GM12878 (cell line): ENCODE measurements at regions not wholly inside any gene's neighbourhood (a gene's known extent, or its start where the extent isn't known, plus 50 kb on each side); places are given as distances from the start of the nearest gene placed in this dataset.
"Not testable (repeated sequence)": the region's sequence is repeated elsewhere in the genome, so short reads cannot be mapped to it uniquely, and the experiment has no call there.

Experiments
- ATAC-seq: fragments of 200-7000 bp; cut with Tn5 transposase; 3 replicates; pipeline ENCODE4 v1.9.1; 2020; ENCODE audit warnings: mild to moderate bottlenecking, moderate library complexity
- BruUV-seq: library from RNA; stranded (reverse); fragments of 400-500 nt; replicated peaks from 2 replicates; lab custom pipeline; 2021; lab: Mats Ljungman, UMichigan
- CTCF ChIA-PET: fragments of 300-600 bp; sonication (Branson Sonifier 250); formaldehyde crosslinking; extraction: SDS; loops from one replicate; lab custom pipeline; 2021; ENCODE audit warnings: inconsistent platforms; lab: Yijun Ruan, JAX
- POLR2A ChIA-PET: fragments of 350-600 bp; formaldehyde crosslinking; extraction: SDS; loops from one replicate; lab custom pipeline; 2021; ENCODE audit warnings: inconsistent platforms; lab: Charles Lee
- RAD21 ChIA-PET: fragments of 300-600 bp; sonication (Branson Sonifier 250); formaldehyde crosslinking; loops from one replicate; lab custom pipeline; 2023; ENCODE audit warnings: antibody characterized with exemption; ENCODE audit not compliant: unreplicated experiment; lab: Charles Lee
- SMC1A ChIA-PET: fragments of 300-600 bp; sonication (Branson Sonifier 250); formaldehyde crosslinking; loops from one replicate; lab custom pipeline; 2023; ENCODE audit not compliant: unreplicated experiment, uncharacterized antibody; lab: Charles Lee
- DNase-seq: peaks from one replicate; pipeline ENCODE4 v3.0.0-alpha.2; 2011; ENCODE audit warnings: low read depth, low spot score
- FAIRE-seq: peaks from 3 replicates; lab custom pipeline; 2011; peaks lifted over from hg19 to GRCh38; lab: Jason Lieb, UNC
- H2AFZ ChIP-seq: 2 replicates; pipeline ENCODE4 v1.6.0; 2011; ENCODE audit warnings: low read depth, low read length, control low read depth; ENCODE audit not compliant: control insufficient read depth
- H3K27ac ChIP-seq: 2 replicates; pipeline ENCODE4 v1.5.1; 2011; ENCODE audit warnings: control low read depth; ENCODE audit not compliant: control insufficient read depth, insufficient read depth
- H3K27me3 ChIP-seq, 2 experiments: replicated peaks in 1 of 2; 2 replicates each; pipeline versions ENCODE4 v1.6.0 to v1.6.1; 2011; ENCODE audit warnings: low read length in 1 of 2; ENCODE audit not compliant: control insufficient read depth in 2 of 2, insufficient read depth in 2 of 2
- H3K36me3 ChIP-seq, 2 experiments: 2 replicates each; pipeline ENCODE4 v1.5.1; 2011; ENCODE audit warnings: low read length in 1 of 2; ENCODE audit not compliant: control insufficient read depth in 2 of 2, insufficient read depth in 2 of 2
- H3K4me1 ChIP-seq: 2 replicates; pipeline ENCODE4 v1.6.1; 2011; ENCODE audit warnings: mild to moderate bottlenecking, low read length, moderate library complexity, mixed read lengths; ENCODE audit not compliant: control insufficient read depth, insufficient read depth
- H3K4me2 ChIP-seq: 2 replicates; pipeline ENCODE4 v1.6.0; 2011; ENCODE audit warnings: control low read depth; ENCODE audit not compliant: control insufficient read depth, insufficient read depth
- H3K4me3 ChIP-seq: fragments of 200-600 bp; sonication (generic); 2 replicates; pipeline ENCODE4 v1.5.1; 2016
- H3K79me2 ChIP-seq: 2 replicates; pipeline ENCODE4 v1.6.0; 2011; ENCODE audit warnings: low read length; ENCODE audit not compliant: control insufficient read depth, insufficient read depth
- H3K9ac ChIP-seq: 2 replicates; pipeline ENCODE4 v1.8.0; 2011; ENCODE audit warnings: low read length, control low read depth, mixed read lengths; ENCODE audit not compliant: control insufficient read depth, insufficient read depth
- H3K9me3 ChIP-seq: replicated peaks from 3 replicates; pipeline ENCODE4 v1.5.1; 2011; ENCODE audit warnings: mild to moderate bottlenecking, low read length; ENCODE audit not compliant: control insufficient read depth, insufficient read depth
- H4K20me1 ChIP-seq: 2 replicates; pipeline ENCODE4 v1.6.0; 2011; ENCODE audit not compliant: control insufficient read depth, insufficient read depth
- WGBS: methylation state at CpG from one replicate; pipeline ENCODE4 v1.1.6; 2016; ENCODE audit warnings: low lambda C conversion rate; ENCODE audit not compliant: insufficient replicate concordance, insufficient coverage; ENCODE audit errors: missing lambda C conversion rate; 5-methylcytosine and 5-hydroxymethylcytosine counted together
- in situ Hi-C: fragments of 300-500 bp; cut with MboI; formaldehyde crosslinking; loops from 9 replicates; pipeline ENCODE4 v1.14.3; 2018; ENCODE audit warnings: mixed read lengths
- intact Hi-C: fragments of 100-400 bp; cut with micrococcal nuclease; formaldehyde crosslinking; loops from one replicate; pipeline ENCODE4 v1.14.2; 2022; ENCODE audit not compliant: unreplicated experiment

DNA sequence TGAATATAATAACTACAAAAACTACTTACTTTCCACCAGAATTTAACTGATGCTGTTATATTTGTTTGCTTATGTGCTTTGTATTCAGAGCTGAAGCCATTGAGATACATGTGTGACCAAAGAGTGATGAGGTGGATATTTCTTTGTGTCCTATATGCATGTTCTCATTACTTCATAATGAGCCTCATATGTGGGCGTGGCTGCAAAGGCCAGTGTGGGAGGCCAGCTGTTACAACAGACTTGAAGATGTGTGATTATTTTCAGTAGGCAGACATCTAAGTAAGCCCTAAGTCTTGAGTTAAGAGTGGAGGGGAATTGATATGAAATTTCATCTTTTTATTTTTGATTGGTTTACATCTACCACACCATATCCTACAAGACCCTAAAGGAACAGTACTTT lies 163.3 kb upstream of the PRSS12 start:
- BruUV-seq, CTCF ChIA-PET, in situ Hi-C loops: not testable (repeated sequence)

DNA sequence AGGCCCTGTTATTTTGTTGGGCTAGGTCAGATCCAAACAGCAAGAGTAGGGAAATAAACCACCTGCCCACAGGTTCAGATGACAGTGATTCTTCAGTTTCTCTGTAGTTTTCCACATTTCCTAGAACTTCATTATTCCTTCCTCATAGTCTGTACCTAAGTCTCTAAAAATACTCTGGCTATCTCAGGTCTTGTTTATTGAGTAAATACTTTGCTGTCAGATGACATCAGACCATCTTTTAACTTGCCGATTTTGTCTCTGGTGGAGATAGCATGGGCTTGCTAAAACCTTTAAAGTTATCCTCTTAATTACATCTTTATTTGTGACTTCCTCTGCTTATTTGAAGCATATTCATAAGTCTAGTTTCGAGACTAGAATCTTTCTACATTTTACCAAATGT lies 155.1 kb upstream of the METTL14 start:
- BruUV-seq, H3K4me3 ChIP-seq, RAD21 ChIA-PET, POLR2A ChIA-PET, CTCF ChIA-PET, H3K4me1 ChIP-seq, H4K20me1 ChIP-seq, DNase-seq, H3K9me3 ChIP-seq, H3K79me2 ChIP-seq, intact Hi-C loops, H3K27ac ChIP-seq, H3K9ac ChIP-seq, H3K27me3 ChIP-seq, H3K4me2 ChIP-seq, in situ Hi-C loops, FAIRE-seq, H2AFZ ChIP-seq, SMC1A ChIA-PET, H3K36me3 ChIP-seq, ATAC-seq: not testable (repeated sequence)
- WGBS, result 48% methylated on average over 2 of the region's 2 CpGs

More for the DNA sequence above, 163.3 kb upstream of the PRSS12 start:
- H4K20me1 ChIP-seq, H3K79me2 ChIP-seq, H3K4me2 ChIP-seq, H3K4me3 ChIP-seq, POLR2A ChIA-PET, H3K27ac ChIP-seq, FAIRE-seq, H3K9ac ChIP-seq, ATAC-seq, RAD21 ChIA-PET, H3K9me3 ChIP-seq, H3K4me1 ChIP-seq, H3K27me3 ChIP-seq, H2AFZ ChIP-seq, intact Hi-C loops, SMC1A ChIA-PET, H3K36me3 ChIP-seq, DNase-seq: not testable (repeated sequence)
- WGBS, result 47% methylated on average over 1 of the region's 1 CpG

DNA sequence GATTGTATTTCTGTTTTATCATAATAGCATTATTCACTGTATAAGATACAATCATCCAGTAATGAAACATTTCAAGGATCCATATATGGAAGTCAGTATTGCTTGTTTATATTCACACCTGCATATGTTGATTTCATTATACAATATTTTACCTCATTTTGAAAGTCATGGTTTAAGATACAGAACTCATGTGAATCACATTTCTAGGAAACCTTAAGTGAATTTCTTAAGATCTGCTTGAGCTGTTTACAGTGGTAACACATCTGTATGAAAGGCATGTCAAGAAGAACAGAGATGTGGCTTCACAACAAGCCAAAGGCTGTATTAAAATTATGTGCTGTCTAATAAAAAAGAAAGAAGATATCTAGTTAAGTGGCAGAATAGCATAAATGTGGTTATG lies 153.2 kb upstream of the METTL14 start:
- H3K4me3 ChIP-seq, H2AFZ ChIP-seq, BruUV-seq, H3K4me2 ChIP-seq, H3K27me3 ChIP-seq, intact Hi-C loops, RAD21 ChIA-PET, in situ Hi-C loops, ATAC-seq, H3K9ac ChIP-seq, H3K79me2 ChIP-seq, H3K4me1 ChIP-seq, SMC1A ChIA-PET, H3K9me3 ChIP-seq, POLR2A ChIA-PET, H4K20me1 ChIP-seq, CTCF ChIA-PET, DNase-seq, H3K36me3 ChIP-seq, FAIRE-seq, H3K27ac ChIP-seq: not testable (repeated sequence)

DNA sequence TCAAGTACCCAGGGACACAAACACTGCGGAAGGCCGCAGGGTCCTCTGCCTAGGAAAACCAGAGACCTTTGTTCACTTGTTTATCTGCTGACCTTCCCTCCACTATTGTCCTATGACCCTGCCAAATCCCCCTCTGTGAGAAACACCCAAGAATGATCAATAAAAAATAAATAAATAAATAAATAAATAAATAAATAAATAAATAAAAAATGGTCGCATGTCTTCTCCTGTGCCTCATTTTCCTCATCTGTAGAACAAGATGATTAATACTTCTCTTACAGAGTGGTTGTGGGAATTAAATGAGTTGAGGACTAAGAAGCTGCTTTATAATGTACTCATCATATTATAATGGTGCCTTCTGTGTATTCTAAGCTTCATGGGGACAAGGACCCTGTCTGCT lies 149.4 kb upstream of the METTL14 start:
- BruUV-seq, ATAC-seq, intact Hi-C loops, H4K20me1 ChIP-seq, H3K36me3 ChIP-seq, H2AFZ ChIP-seq, CTCF ChIA-PET, H3K79me2 ChIP-seq, H3K4me2 ChIP-seq, RAD21 ChIA-PET, H3K4me3 ChIP-seq, SMC1A ChIA-PET, FAIRE-seq, POLR2A ChIA-PET, DNase-seq, H3K9ac ChIP-seq, in situ Hi-C loops, H3K9me3 ChIP-seq, H3K27me3 ChIP-seq, H3K4me1 ChIP-seq, H3K27ac ChIP-seq: not testable (repeated sequence)
- 68% methylated on average over 3 of the region's 3 CpGs for WGBS
